ENCODE measurements at regions not wholly inside any gene's neighbourhood (a gene's known extent, or its start where the extent isn't known, plus 50 kb on each side); places are given as distances from the start of the nearest gene placed in this dataset.

- no peaks in the 10 kb centered on the region for H3K9me3 ChIP-seq (ENCODE audit: low read length)
- TF ChIP-seq RAD21 (conservative IDR thresholded peaks at IDR 0.05): no peak
Measured at GRCh38 chr2:180698668-180699067, 281.7 kb upstream of the UBE2E3 start.

GRCh38 chr2:180695586-180696401 lies 284.6 kb upstream of the UBE2E3 start:
- TF ChIP-seq EP300 (conservative IDR thresholded peaks at IDR 0.05; ENCODE audit: poor library complexity, severe bottlenecking) (no peak), MXI1 (conservative IDR thresholded peaks at IDR 0.05; ENCODE audit: poor library complexity, severe bottlenecking) (no peak), TAF1 (IDR thresholded peaks at IDR 0.05; ENCODE audit: low read depth) (no peak), EZH2 (IDR thresholded peaks at IDR 0.05; ENCODE audit: borderline replicate concordance, insufficient read depth, low read length, poor library complexity, severe bottlenecking) (no peak), SMC3 (conservative IDR thresholded peaks at IDR 0.05; ENCODE audit: poor library complexity) (no peak), REST (IDR thresholded peaks at IDR 0.05; ENCODE audit: borderline replicate concordance) (no peak), RAD21 (conservative IDR thresholded peaks at IDR 0.05) (no peak), CTCF (IDR thresholded peaks at IDR 0.05; ENCODE audit: poor library complexity, severe bottlenecking) (no peak), POLR2AphosphoS5 (IDR thresholded peaks at IDR 0.05) (no peak)

More at GRCh38 chr2:180698668-180699067, 281.7 kb upstream of the UBE2E3 start:
- H2AFZ ChIP-seq (ENCODE audit: low read depth, low read length): no peak overlapping the region
- no peaks in the 10 kb centered on the region for H3K9me2 ChIP-seq (ENCODE audit: insufficient read depth, low read length)
- H3K4me3 ChIP-seq (ENCODE audit: low read length): no peak overlapping the region
- no peak overlapping the region for H3K4me2 ChIP-seq (ENCODE audit: low read length)
- H3K36me3 ChIP-seq (ENCODE audit: insufficient read depth, low read length): no peaks in the 10 kb centered on the region
- no peaks in the 10 kb centered on the region for H4K20me1 ChIP-seq (ENCODE audit: insufficient read depth)
- no peak overlapping the region for H3K9ac ChIP-seq (ENCODE audit: low read length)
- no peaks in the 10 kb centered on the region for H3F3A ChIP-seq (ENCODE audit: insufficient read depth, low read length, poor library complexity, severe bottlenecking)
- H3K79me2 ChIP-seq (replicated peaks; ENCODE audit: insufficient read depth, low read length): no peaks in the 10 kb centered on the region
- peaks cover 9% of the 10 kb centered on the region for H3K27me3 ChIP-seq (ENCODE audit: insufficient read depth, low read depth, low read length)
- no peak overlapping the region for H3K27ac ChIP-seq (ENCODE audit: low read length)

More at GRCh38 chr2:180695586-180696401, 284.6 kb upstream of the UBE2E3 start:
- Histone ChIP-seq H3K9me3 (ENCODE audit: low read length) (no peaks in the 10 kb centered on the region), H3K27ac (ENCODE audit: low read length) (no peak overlapping the region), H3K27me3 (ENCODE audit: insufficient read depth, low read depth, low read length) (peaks cover 16% of the 10 kb centered on the region), H4K20me1 (ENCODE audit: insufficient read depth) (no peaks in the 10 kb centered on the region), H3F3A (ENCODE audit: insufficient read depth, low read length, poor library complexity, severe bottlenecking) (no peaks in the 10 kb centered on the region), H3K4me2 (ENCODE audit: low read length) (no peak overlapping the region), H2AFZ (ENCODE audit: low read depth, low read length) (no peak overlapping the region), H3K79me2 (replicated peaks; ENCODE audit: insufficient read depth, low read length) (no peaks in the 10 kb centered on the region), H3K9me2 (ENCODE audit: insufficient read depth, low read length) (no peaks in the 10 kb centered on the region), H3K36me3 (ENCODE audit: insufficient read depth, low read length) (no peaks in the 10 kb centered on the region), H3K4me3 (ENCODE audit: low read length) (no peak overlapping the region), H3K9ac (ENCODE audit: low read length) (no peak overlapping the region)

Data from neural cell (in vitro differentiated cells).